HFF-Myc (cell line): ENCODE measurements at regions not wholly inside any gene's neighbourhood (a gene's known extent, or its start where the extent isn't known, plus 50 kb on each side); places are given as distances from the start of the nearest gene placed in this dataset.
"Not testable (repeated sequence)": the region's sequence is repeated elsewhere in the genome, so short reads cannot be mapped to it uniquely, and the experiment has no call there.

Experiments used
- DNase-seq: peaks from one replicate; pipeline ENCODE4 v3.0.0-alpha.2; 2011; ENCODE audit warnings: low read depth; ENCODE audit errors: extremely low read depth
- H3K4me3 ChIP-seq: replicated peaks from 2 replicates; pipeline ENCODE4 v1.5.1; 2011; ENCODE audit warnings: low read depth, mild to moderate bottlenecking, control low read depth, low read length
- TF ChIP-seq, protein P1 (sequence below): IDR thresholded peaks from 2 replicates; pipeline ENCODE4 v1.5.1; 2012; ENCODE audit warnings: mild to moderate bottlenecking, low read depth, low read length, control low read depth; ENCODE audit errors: missing control alignments

- TF ChIP-seq, protein P1, sequence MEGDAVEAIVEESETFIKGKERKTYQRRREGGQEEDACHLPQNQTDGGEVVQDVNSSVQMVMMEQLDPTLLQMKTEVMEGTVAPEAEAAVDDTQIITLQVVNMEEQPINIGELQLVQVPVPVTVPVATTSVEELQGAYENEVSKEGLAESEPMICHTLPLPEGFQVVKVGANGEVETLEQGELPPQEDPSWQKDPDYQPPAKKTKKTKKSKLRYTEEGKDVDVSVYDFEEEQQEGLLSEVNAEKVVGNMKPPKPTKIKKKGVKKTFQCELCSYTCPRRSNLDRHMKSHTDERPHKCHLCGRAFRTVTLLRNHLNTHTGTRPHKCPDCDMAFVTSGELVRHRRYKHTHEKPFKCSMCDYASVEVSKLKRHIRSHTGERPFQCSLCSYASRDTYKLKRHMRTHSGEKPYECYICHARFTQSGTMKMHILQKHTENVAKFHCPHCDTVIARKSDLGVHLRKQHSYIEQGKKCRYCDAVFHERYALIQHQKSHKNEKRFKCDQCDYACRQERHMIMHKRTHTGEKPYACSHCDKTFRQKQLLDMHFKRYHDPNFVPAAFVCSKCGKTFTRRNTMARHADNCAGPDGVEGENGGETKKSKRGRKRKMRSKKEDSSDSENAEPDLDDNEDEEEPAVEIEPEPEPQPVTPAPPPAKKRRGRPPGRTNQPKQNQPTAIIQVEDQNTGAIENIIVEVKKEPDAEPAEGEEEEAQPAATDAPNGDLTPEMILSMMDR, result no peak
- DNase-seq, result no peak
- H3K4me3 ChIP-seq, result no peak overlapping the region
These were observed 375.9 kb downstream of the GALC start for GRCh38 chr14:87617079-87617478.

- H3K4me3 ChIP-seq, result no peak overlapping the region
- no peak for DNase-seq
- TF ChIP-seq, protein P1, result peak; percentile 77
These were observed 376.9 kb downstream of the GALC start for GRCh38 chr14:87615822-87616679.

GRCh38 chr14:87615047-87615446, 377.9 kb downstream of the GALC start:
- no peak for DNase-seq

DNA sequence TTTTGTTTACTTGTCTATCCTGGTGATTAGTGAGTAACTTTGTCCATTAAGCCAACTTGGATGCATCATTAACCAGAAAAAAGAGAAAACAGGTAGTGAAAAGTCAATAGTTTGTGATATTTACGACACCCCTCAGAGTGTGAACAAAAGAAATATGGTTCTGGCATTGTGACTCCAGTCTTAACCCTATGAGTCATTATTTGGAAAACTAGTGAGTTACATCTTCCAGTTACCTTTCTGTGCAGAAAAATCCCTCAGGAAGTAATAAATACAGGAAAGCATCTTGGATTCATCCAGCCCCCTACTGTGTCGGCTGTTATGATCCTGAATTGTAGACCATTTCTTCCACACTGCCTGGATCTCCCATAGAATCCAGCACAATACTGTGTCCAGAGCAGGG, 379.1 kb downstream of the GALC start:
- no peak for DNase-seq
- TF ChIP-seq, protein P1, result no peak
- no peak overlapping the region for H3K4me3 ChIP-seq

More at GRCh38 chr14:87615047-87615446, 377.9 kb downstream of the GALC start:
- TF ChIP-seq, protein P1, result no peak
- no peak overlapping the region for H3K4me3 ChIP-seq

DNA sequence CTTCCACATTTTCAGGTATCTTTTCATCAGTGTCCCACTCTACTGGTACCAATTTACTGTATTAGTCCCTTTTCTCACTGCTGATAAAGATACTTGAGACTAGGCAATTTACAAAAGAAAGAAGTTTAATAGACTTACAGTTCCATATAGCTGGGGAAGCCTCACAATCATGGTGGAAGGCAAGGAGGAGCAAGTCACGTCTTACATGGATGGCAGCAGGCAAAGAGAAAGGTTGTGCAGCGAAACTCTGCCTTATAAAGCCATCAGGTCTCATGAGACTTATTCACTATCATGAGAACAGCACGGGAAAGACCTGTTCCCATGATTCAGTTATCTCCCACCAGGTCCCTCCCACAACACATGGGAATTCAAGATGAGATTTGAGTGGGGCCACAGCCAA, 385.9 kb downstream of the GALC start:
- H3K4me3 ChIP-seq, DNase-seq: not testable (repeated sequence)

GRCh38 chr14:87601036-87601435, 391.9 kb downstream of the GALC start:
- DNase-seq, result no peak
- H3K4me3 ChIP-seq, result no peak overlapping the region
- TF ChIP-seq, protein P1, result no peak

- no peak for DNase-seq
- H3K4me3 ChIP-seq, result no peak overlapping the region
- TF ChIP-seq, protein P1, result no peak
These were observed 392.7 kb downstream of the GALC start for GRCh38 chr14:87600240-87600639.
